ENCODE measurements at regions not wholly inside any gene's neighbourhood (a gene's known extent, or its start where the extent isn't known, plus 50 kb on each side); places are given as distances from the start of the nearest gene placed in this dataset.

- TF ChIP-seq CTCF (IDR thresholded peaks at IDR 0.05) (no peak), POLR2A (IDR thresholded peaks at IDR 0.05) (no peak)
These were observed 542.3 kb upstream of the GRIA3 start for GRCh38 chrX:122641826-122642225.
